GM19099 (cell line): ENCODE measurements at regions not wholly inside any gene's neighbourhood (a gene's known extent, or its start where the extent isn't known, plus 50 kb on each side); places are given as distances from the start of the nearest gene placed in this dataset.
A peak's percentile ranks its signal among the peaks of the same experiment; 100 is the strongest.

Experiments
- POLR2A ChIP-seq: IDR thresholded peaks from 3 replicates; pipeline ENCODE4 v1.6.1; 2011; ENCODE audit warnings: low read depth; ENCODE audit not compliant: insufficient read length; ENCODE audit errors: extremely low read depth

DNA sequence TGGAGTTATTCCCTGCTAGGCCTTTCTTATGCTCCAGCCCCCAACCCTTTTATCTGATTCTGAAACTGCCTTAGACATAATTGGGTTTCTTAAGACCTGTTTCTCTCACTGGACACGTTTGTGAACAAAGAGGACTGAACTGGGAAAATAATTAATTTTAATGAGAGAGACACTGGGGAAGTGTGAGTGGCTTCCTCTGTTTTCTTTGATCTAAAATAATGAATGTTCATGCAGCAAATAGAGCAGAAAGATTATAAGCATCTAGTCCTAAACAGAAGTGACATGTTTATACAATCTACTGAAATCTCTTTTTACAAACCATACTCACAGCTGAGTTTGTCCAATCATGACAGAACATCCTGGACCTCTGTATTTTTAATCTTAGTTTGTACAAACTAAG, 157.6 kb downstream of the SH3BGRL2 start:
- no peak for TF ChIP-seq POLR2A

- no peak for TF ChIP-seq POLR2A
These were observed 156.5 kb downstream of the SH3BGRL2 start for GRCh38 chr6:79787626-79788025.

GRCh38 chr6:79784395-79784753, 153.2 kb downstream of the SH3BGRL2 start:
- TF ChIP-seq POLR2A: no peak

GRCh38 chr6:79783670-79784394, 152.7 kb downstream of the SH3BGRL2 start:
- TF ChIP-seq POLR2A: no peak

DNA sequence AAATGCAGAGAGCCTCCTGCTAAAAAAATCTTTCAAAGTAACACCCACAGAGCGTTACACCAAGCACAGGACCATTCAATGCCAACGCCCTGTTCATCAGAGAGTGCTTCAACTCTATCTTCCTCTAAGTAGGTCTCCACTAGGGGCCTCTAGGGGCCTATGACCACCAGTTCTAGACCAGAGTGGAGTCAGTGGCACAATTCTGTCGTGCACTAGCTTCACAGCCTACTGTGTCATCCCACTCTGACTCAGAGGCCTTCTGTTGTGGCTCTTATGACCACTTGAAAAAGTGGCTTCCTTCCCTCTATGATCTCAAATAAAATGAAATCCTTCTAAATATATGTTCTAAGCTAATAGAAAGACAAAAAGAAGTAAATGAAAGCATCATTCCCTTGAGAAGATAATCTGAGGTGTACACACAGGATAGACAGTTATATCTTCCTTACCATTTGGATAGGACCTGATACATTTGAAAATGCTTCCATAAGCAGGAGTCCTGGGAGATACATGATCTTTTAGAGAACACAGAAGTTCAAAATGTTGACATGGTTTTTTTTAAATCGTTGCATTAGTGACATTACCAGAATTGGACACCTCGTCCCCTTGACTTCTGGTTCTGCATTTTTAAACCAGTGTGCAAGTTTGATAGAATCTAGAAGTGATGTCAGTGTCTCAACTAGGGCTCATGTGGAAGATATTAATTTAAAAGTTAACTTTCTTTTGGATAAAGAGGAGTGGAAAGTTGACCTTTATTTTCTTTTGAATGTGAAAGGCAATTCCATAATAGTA, 151.9 kb downstream of the SH3BGRL2 start:
- no peak for TF ChIP-seq POLR2A

DNA sequence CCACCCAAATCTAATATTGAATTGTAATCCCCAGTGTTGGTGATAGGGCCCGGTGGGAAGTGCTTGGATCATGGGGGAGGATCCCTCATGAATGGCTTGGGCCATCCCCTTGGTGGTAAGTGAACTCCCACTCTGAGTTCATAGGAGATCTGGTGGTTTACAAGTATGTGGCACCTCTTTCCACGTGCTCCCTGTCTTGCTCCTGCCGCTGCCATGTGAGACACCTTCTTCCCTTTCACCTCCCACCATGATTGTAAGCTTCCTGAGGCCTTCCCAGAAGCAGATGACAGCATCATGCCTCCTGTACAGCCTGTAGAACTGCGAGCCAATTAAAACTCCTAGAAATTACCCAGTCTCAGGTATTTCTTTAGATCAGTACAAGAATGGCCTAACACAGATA, 150.8 kb downstream of the SH3BGRL2 start:
- no peak for TF ChIP-seq POLR2A

DNA sequence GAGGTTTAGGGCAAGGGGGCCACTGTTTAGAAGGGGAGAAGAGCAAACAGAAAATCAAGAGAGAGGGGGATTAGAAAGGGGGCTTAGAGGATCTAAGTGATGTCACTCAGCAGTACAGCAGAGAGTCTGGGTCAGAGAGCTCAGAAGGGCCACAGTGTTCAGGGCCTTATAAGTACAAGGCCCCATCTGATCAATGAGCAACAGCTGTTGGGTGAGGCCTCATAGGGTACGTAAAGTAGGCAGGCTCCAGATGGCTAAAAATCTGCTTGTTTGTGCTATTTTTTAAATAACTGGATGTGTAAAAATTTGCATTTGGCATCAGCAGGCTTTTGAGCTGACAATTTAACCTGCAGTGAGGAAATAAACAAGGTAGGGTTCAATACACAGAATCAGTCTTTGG, 149.8 kb downstream of the SH3BGRL2 start:
- no peak for TF ChIP-seq POLR2A

GRCh38 chr6:79778816-79779215, 147.7 kb downstream of the SH3BGRL2 start:
- no peak for TF ChIP-seq POLR2A

DNA sequence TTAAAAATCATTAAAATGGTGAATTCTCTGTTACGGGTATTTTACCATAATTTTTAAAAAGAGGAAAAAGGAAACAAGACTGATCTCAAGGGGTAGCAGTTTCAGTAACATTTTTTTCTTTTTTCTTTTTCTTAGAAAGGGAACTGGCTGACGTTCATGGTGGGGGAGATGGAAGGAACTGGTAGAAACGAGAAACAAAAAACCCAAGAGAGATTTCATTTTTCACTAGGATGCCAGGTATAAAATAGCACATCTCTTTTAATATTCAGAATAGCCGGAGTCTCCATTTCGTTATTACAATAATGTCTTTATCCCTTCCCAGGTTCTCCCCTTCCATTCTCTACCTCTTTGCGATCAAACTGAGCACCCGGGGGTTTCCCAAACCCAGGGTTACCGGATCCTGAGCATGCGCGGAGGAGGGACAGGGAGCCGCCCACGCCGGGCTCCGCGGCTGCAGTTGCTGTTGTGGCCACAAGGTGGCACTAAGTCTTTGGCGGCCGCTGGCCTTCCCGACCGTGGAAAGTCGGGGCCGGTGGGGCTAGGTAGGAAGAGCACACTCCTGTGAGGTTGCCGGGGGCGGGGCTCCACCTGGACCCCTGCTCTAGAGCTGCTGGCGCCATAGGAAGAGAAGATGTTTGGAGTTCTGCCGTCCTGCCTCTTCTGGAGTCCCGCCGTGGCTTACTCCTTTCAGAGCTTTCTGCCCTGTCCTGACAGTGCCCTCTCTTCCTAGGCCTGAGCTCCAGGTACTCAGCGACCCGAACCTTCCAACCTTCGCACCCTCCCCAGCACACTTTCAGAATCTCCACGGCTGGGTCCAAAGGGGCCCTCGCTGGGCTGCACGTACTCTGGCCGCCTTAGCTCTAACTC, 146.8 kb downstream of the SH3BGRL2 start:
- peak; percentile 28 for TF ChIP-seq POLR2A

DNA sequence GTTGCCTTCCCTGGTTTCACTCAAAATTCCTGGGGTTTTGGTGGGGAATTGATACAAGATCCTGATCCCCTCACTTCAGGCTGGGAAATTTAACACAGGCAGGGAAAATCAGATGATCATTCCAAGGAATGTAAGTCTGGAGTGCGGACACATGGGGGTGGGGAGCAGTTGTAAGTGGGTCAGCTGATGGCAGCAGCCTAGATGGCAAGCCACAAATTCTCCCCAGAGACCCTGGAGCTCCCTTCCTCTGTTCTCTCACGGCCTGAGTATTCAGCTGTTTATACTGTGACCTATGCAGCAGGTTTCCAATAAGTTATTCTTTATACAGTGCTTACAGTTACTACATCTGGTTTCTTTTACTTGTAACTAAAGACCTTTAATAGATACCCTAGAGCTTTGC, 144.9 kb downstream of the SH3BGRL2 start:
- TF ChIP-seq POLR2A: no peak

- TF ChIP-seq POLR2A: no peak
These were observed 144.1 kb downstream of the SH3BGRL2 start for GRCh38 chr6:79775222-79775621.

GRCh38 chr6:79764747-79765146, 133.6 kb downstream of the SH3BGRL2 start:
- TF ChIP-seq POLR2A: no peak

GRCh38 chr6:79763301-79763700, 132.2 kb downstream of the SH3BGRL2 start:
- no peak for TF ChIP-seq POLR2A

- no peak for TF ChIP-seq POLR2A
These were observed 131.2 kb downstream of the SH3BGRL2 start for GRCh38 chr6:79762370-79762769.

GRCh38 chr6:79756496-79756895, 125.4 kb downstream of the SH3BGRL2 start:
- TF ChIP-seq POLR2A: no peak
